Parathyroid adenoma (tissue), 2 donors: ENCODE measurements at regions not wholly inside any gene's neighbourhood (a gene's known extent, or its start where the extent isn't known, plus 50 kb on each side); places are given as distances from the start of the nearest gene placed in this dataset.

Source experiments
- H2AFZ ChIP-seq: fragments of 300-600 bp; sonication (generic); one replicate; pipeline ENCODE4 v1.7.0; 2017; ENCODE audit warnings: antibody characterized with exemption, mild to moderate bottlenecking
- H3K27ac ChIP-seq: fragments of 300-600 bp; sonication (generic); one replicate; pipeline ENCODE4 v1.7.0; 2017
- H3K27me3 ChIP-seq: fragments of 300-600 bp; sonication (generic); one replicate; pipeline ENCODE4 v1.7.0; 2017; ENCODE audit warnings: low read length; ENCODE audit not compliant: control insufficient read depth, insufficient read depth
- H3K36me3 ChIP-seq: fragments of 300-600 bp; sonication (generic); one replicate; pipeline ENCODE4 v1.7.0; 2017; ENCODE audit warnings: low read length; ENCODE audit not compliant: control insufficient read depth, insufficient read depth
- H3K4me1 ChIP-seq: fragments of 300-600 bp; sonication (generic); one replicate; pipeline ENCODE4 v1.7.0; 2017; ENCODE audit warnings: control low read depth
- H3K4me2 ChIP-seq: fragments of 300-600 bp; sonication (generic); one replicate; pipeline ENCODE4 v1.7.0; 2017; ENCODE audit warnings: low read length
- H3K4me3 ChIP-seq: fragments of 300-600 bp; sonication (generic); one replicate; pipeline ENCODE4 v1.7.0; 2017; ENCODE audit warnings: low read depth, low read length
- H3K79me2 ChIP-seq: fragments of 300-600 bp; sonication (generic); one replicate; pipeline ENCODE4 v1.7.0; 2017; ENCODE audit warnings: control low read depth
- H3K9ac ChIP-seq: fragments of 300-600 bp; sonication (generic); one replicate; pipeline ENCODE4 v1.7.0; 2017; ENCODE audit warnings: mild to moderate bottlenecking
- H3K9me3 ChIP-seq: fragments of 300-600 bp; sonication (generic); one replicate; pipeline ENCODE4 v1.7.0; 2017; ENCODE audit warnings: low read length; ENCODE audit not compliant: control insufficient read depth
- TF ChIP-seq, protein P1 (sequence below): fragments of 300-600 bp; sonication (generic); IDR thresholded peaks from one replicate; pipeline ENCODE4 v1.7.0; 2017; ENCODE audit warnings: antibody characterized with exemption, mild to moderate bottlenecking
- donor health status: primary hyperparathyroidism.

DNA sequence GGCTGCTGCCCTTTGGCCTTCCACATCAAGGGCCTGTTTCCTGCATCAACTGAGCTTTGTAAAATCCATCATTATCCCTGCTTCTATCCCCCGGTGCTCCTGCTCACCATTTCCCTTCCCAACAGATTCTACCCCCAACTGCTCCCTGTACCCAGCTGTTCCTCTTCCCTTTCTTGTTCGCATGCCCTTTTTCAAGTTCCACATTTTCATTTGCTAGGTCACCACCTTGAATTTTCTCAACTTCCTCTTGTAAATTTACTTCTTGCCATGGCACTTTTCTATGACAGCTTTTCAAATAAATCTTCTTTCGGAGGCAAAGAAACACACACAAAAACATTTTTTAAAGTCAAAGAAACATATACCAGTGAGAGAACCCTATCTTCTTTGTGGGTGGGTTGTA lies 330.5 kb upstream of the ADGRL2 start:
- Histone ChIP-seq H3K27me3 (no peaks in the 10 kb centered on the region), H3K9ac (no peak overlapping the region), H3K4me2 (no peak overlapping the region), H3K9me3 (no peaks in the 10 kb centered on the region), H2AFZ (no peak overlapping the region), H3K27ac (no peak overlapping the region), H3K79me2 (no peaks in the 10 kb centered on the region), H3K36me3 (no peaks in the 10 kb centered on the region), H3K4me3 (no peak overlapping the region), H3K4me1 (no peaks in the 10 kb centered on the region)
- TF ChIP-seq, protein P1, sequence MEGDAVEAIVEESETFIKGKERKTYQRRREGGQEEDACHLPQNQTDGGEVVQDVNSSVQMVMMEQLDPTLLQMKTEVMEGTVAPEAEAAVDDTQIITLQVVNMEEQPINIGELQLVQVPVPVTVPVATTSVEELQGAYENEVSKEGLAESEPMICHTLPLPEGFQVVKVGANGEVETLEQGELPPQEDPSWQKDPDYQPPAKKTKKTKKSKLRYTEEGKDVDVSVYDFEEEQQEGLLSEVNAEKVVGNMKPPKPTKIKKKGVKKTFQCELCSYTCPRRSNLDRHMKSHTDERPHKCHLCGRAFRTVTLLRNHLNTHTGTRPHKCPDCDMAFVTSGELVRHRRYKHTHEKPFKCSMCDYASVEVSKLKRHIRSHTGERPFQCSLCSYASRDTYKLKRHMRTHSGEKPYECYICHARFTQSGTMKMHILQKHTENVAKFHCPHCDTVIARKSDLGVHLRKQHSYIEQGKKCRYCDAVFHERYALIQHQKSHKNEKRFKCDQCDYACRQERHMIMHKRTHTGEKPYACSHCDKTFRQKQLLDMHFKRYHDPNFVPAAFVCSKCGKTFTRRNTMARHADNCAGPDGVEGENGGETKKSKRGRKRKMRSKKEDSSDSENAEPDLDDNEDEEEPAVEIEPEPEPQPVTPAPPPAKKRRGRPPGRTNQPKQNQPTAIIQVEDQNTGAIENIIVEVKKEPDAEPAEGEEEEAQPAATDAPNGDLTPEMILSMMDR = no peak

GRCh38 chr1:81467383-81467782 lies 333.4 kb upstream of the ADGRL2 start:
- H3K4me1 ChIP-seq = no peaks in the 10 kb centered on the region
- H3K4me3 ChIP-seq = no peak overlapping the region
- TF ChIP-seq, protein P1 = no peak
- no peak overlapping the region for H2AFZ ChIP-seq
- no peaks in the 10 kb centered on the region for H3K79me2 ChIP-seq
- H3K27me3 ChIP-seq = no peaks in the 10 kb centered on the region
- H3K4me2 ChIP-seq = no peak overlapping the region
- no peaks in the 10 kb centered on the region for H3K36me3 ChIP-seq
- no peak overlapping the region for H3K9ac ChIP-seq
- no peaks in the 10 kb centered on the region for H3K9me3 ChIP-seq
- H3K27ac ChIP-seq = no peak overlapping the region

GRCh38 chr1:81466961-81467360 lies 333.8 kb upstream of the ADGRL2 start:
- Histone ChIP-seq H3K9ac (no peak overlapping the region), H2AFZ (no peak overlapping the region), H3K4me3 (no peak overlapping the region), H3K36me3 (no peaks in the 10 kb centered on the region), H3K27ac (no peak overlapping the region), H3K79me2 (no peaks in the 10 kb centered on the region), H3K9me3 (no peaks in the 10 kb centered on the region), H3K4me2 (no peak overlapping the region), H3K27me3 (no peaks in the 10 kb centered on the region), H3K4me1 (no peaks in the 10 kb centered on the region)
- TF ChIP-seq, protein P1 = no peak

DNA sequence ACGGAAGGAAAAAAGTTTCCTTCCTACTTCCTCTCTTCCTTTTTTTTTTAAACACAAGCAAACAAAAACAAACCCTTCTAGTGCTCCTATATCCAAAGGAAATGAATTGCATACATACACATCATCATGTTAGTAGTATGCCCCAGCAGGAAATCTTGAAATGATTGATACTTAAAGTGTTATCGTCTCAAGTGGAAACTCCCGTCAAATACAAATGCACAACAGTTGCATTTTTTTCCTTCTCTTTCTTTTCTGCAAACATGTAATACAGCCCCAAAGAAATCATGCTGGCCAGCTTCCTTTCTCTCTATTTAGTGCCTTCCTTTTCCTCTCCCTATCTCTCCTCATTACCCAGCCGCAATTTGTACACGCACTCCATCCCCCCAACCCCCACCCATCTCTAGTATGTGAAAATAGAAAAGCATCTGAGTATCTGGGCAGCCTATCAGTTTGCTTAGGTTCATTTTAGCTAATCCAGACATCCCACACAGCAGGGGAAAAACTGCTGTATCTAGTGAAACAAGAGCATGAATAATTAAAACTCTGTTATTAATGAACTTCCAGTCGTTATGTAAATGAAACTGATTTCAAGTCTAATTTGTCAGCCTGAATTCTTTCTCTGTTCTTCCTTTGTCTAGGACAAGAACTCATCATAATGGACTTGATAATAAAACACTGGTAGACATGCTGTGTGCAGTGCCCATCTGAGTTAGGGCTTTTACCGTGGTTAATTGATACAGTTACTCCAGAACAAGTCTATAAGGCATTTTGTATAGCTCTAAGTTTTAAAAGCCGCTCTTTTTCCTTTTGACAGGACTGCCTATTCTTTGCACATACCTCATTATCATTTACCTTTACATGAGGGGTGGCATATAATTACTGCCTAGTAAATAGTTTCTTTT lies 336.5 kb upstream of the ADGRL2 start:
- H3K9me3 ChIP-seq = no peaks in the 10 kb centered on the region
- H3K9ac ChIP-seq = no peak overlapping the region
- TF ChIP-seq, protein P1 = no peak

DNA sequence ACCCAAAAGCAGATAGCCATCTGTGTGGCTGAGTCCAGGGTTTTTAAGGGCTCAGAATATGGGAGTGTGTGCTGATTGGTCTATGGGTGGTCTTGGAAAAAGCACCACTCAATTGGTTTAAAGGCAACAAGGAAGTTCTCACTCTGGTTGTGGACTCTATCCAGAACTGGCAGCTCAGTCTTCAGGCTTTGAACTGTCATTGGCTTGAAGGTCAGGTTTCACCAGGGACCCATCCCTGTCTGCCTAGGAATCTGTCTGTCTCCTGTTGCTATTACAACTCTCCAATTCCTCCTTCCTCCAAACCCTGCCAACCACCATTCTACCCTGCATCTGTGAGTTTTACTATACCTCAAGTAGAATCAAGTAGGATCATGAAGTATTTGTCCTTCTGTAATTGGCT lies 341.7 kb upstream of the ADGRL2 start:
- Histone ChIP-seq H3K27me3 (no peaks in the 10 kb centered on the region), H3K4me3 (no peak overlapping the region), H3K27ac (no peak overlapping the region), H3K4me1 (no peaks in the 10 kb centered on the region), H3K9me3 (no peaks in the 10 kb centered on the region), H3K9ac (no peak overlapping the region), H3K36me3 (no peaks in the 10 kb centered on the region), H3K79me2 (no peaks in the 10 kb centered on the region), H3K4me2 (no peak overlapping the region), H2AFZ (no peak overlapping the region)
- TF ChIP-seq, protein P1 = no peak

More for the DNA sequence above, 336.5 kb upstream of the ADGRL2 start:
- no peaks in the 10 kb centered on the region for H3K4me1 ChIP-seq
- no peak overlapping the region for H3K4me2 ChIP-seq
- H3K79me2 ChIP-seq = no peaks in the 10 kb centered on the region
- H2AFZ ChIP-seq = no peak overlapping the region
- H3K36me3 ChIP-seq = no peaks in the 10 kb centered on the region
- H3K27ac ChIP-seq = no peak overlapping the region
- H3K4me3 ChIP-seq = no peak overlapping the region
- H3K27me3 ChIP-seq = no peaks in the 10 kb centered on the region
